ENCODE measurements at regions not wholly inside any gene's neighbourhood (a gene's known extent, or its start where the extent isn't known, plus 50 kb on each side); places are given as distances from the start of the nearest gene placed in this dataset.

GRCh38 chr7:131897016-131897789, 340.8 kb upstream of the PODXL start (continued):
- TF ChIP-seq EP300 (IDR thresholded peaks at IDR 0.05; ENCODE audit: borderline replicate concordance in 1 of 2, low read depth in 1 of 2, low read length in 1 of 2) (peak; percentile 51 to 91; a peak in 3 of 4 replicates), NRF1 (IDR thresholded peaks at IDR 0.05; ENCODE audit: low read depth, low read length) (no peak), JUND (IDR thresholded peaks at IDR 0.05) (peak; percentile 80), FOXJ3 (CRISPR knock-in tag; IDR thresholded peaks at IDR 0.05) (no peak), IRF3 (IDR thresholded peaks at IDR 0.05; ENCODE audit: low read depth, low read length) (no peak), PBX3 (IDR thresholded peaks at IDR 0.05) (peak; percentile 99), RAD21 (IDR thresholded peaks at IDR 0.05; ENCODE audit: low read length) (no peak), TCF12 (IDR thresholded peaks at IDR 0.05) (peak; percentile 73; the same call in 1 of the 2 replicates), RCOR1 (IDR thresholded peaks at IDR 0.05; ENCODE audit: low read length) (no peak), YY1 (IDR thresholded peaks at IDR 0.05; ENCODE audit: low read depth) (peak; percentile 61), REST (IDR thresholded peaks at IDR 0.05; ENCODE audit: low read depth, low read length) (peak; percentile 64), POLR2AphosphoS5 (IDR thresholded peaks at IDR 0.05; ENCODE audit: low read depth, low read length) (peak; percentile 88), MAX (IDR thresholded peaks at IDR 0.05; ENCODE audit: low read depth) (no peak; the same call in 1 of the 2 replicates), CHD2 (IDR thresholded peaks at IDR 0.05; ENCODE audit: low read length, partially characterized antibody) (no peak)

Data from SK-N-SH (cell line).